ENCODE measurements at regions not wholly inside any gene's neighbourhood (a gene's known extent, or its start where the extent isn't known, plus 50 kb on each side); places are given as distances from the start of the nearest gene placed in this dataset.

DNA sequence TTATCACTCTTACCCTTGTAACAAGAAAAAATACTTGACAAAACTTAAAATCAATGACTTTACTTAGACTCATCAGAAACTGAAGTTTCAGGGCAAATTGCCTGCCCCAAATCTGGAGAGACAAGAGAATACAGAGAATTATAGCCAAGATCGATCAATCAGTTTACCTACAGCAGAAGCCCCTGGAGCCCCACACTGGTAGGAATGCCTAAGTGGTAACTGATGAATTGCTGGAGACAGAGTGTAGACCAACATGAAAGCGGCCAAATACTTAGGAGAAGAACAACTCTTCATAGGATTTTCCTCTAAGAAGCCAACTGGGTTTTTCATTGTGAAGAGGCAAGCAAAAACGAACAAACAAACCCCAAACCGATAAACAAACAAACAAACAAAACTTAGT is 1430.0 kb downstream of the EFNB2 start:
- TF ChIP-seq, protein P1, sequence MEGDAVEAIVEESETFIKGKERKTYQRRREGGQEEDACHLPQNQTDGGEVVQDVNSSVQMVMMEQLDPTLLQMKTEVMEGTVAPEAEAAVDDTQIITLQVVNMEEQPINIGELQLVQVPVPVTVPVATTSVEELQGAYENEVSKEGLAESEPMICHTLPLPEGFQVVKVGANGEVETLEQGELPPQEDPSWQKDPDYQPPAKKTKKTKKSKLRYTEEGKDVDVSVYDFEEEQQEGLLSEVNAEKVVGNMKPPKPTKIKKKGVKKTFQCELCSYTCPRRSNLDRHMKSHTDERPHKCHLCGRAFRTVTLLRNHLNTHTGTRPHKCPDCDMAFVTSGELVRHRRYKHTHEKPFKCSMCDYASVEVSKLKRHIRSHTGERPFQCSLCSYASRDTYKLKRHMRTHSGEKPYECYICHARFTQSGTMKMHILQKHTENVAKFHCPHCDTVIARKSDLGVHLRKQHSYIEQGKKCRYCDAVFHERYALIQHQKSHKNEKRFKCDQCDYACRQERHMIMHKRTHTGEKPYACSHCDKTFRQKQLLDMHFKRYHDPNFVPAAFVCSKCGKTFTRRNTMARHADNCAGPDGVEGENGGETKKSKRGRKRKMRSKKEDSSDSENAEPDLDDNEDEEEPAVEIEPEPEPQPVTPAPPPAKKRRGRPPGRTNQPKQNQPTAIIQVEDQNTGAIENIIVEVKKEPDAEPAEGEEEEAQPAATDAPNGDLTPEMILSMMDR (IDR thresholded peaks at IDR 0.05; ENCODE audit: low read length), result no peak
- no peak for TF ChIP-seq EZH2 (IDR thresholded peaks at IDR 0.05; ENCODE audit: borderline replicate concordance, low read length)
